ENCODE measurements at regions not wholly inside any gene's neighbourhood (a gene's known extent, or its start where the extent isn't known, plus 50 kb on each side); places are given as distances from the start of the nearest gene placed in this dataset.
A peak's percentile ranks its signal among the peaks of the same experiment; 100 is the strongest.

GRCh38 chr2:198324071-198324470 is 519.7 kb downstream of the PLCL1 start:
- no peak for DNase-seq

GRCh38 chr2:198322275-198322674 is 517.9 kb downstream of the PLCL1 start:
- DNase-seq = no peak

GRCh38 chr2:198321522-198322088 is 517.2 kb downstream of the PLCL1 start:
- DNase-seq = peak; percentile 3

GRCh38 chr2:198316852-198317396 is 512.5 kb downstream of the PLCL1 start:
- DNase-seq = no peak

GRCh38 chr2:198315791-198316630 is 511.6 kb downstream of the PLCL1 start:
- DNase-seq = no peak

GRCh38 chr2:198314559-198315153 is 510.3 kb downstream of the PLCL1 start:
- peak; percentile 25 for DNase-seq

- DNase-seq = no peak
These were observed 508.4 kb downstream of the PLCL1 start for GRCh38 chr2:198312596-198313483.

GRCh38 chr2:198311020-198311419 is 506.6 kb downstream of the PLCL1 start:
- DNase-seq = no peak

GRCh38 chr2:198309673-198310280 is 505.4 kb downstream of the PLCL1 start:
- no peak for DNase-seq

- DNase-seq = no peak
These were observed 504.7 kb downstream of the PLCL1 start for GRCh38 chr2:198309081-198309480.

GRCh38 chr2:198308368-198308767 is 504.0 kb downstream of the PLCL1 start:
- no peak for DNase-seq

GRCh38 chr2:198307093-198307492 is 502.7 kb downstream of the PLCL1 start:
- DNase-seq = no peak

- DNase-seq = no peak
These were observed 500.5 kb downstream of the PLCL1 start for GRCh38 chr2:198304859-198305258.

- DNase-seq = no peak
These were observed 493.0 kb downstream of the PLCL1 start for GRCh38 chr2:198297350-198297749.

GRCh38 chr2:198296665-198297308 is 492.4 kb downstream of the PLCL1 start:
- DNase-seq = no peak

GRCh38 chr2:198293281-198293680 is 488.9 kb downstream of the PLCL1 start:
- DNase-seq = no peak

- DNase-seq = no peak
These were observed 485.4 kb downstream of the PLCL1 start for GRCh38 chr2:198289811-198290210.

- no peak for DNase-seq
These were observed 483.3 kb downstream of the PLCL1 start for GRCh38 chr2:198287706-198288105.

- no peak for DNase-seq
These were observed 480.8 kb downstream of the PLCL1 start for GRCh38 chr2:198285216-198285615.

GRCh38 chr2:198283146-198283545 is 478.8 kb downstream of the PLCL1 start:
- DNase-seq = no peak

- no peak for DNase-seq
These were observed 477.7 kb downstream of the PLCL1 start for GRCh38 chr2:198282061-198282460.

GRCh38 chr2:198280145-198280544 is 475.8 kb downstream of the PLCL1 start:
- DNase-seq = no peak

Measured in NCI-H226 (cell line).